22Rv1 (cell line): ENCODE measurements at regions not wholly inside any gene's neighbourhood (a gene's known extent, or its start where the extent isn't known, plus 50 kb on each side); places are given as distances from the start of the nearest gene placed in this dataset.
"Not testable (repeated sequence)": the region's sequence is repeated elsewhere in the genome, so short reads cannot be mapped to it uniquely, and the experiment has no call there.

ENCODE experiments used
- CTCF ChIP-seq: fragments of 450-650 bp; IDR thresholded peaks from 2 replicates; pipeline ENCODE4 v1.5.1; 2017; ENCODE audit warnings: mild to moderate bottlenecking
- ZFX ChIP-seq: fragments of 450-650 bp; IDR thresholded peaks from 2 replicates; pipeline ENCODE4 v1.6.1; 2017; ENCODE audit warnings: antibody characterized with exemption, borderline replicate concordance

GRCh38 chr21:27902904-27903303 is 936.0 kb upstream of the ADAMTS5 start:
- TF ChIP-seq CTCF, ZFX: not testable (repeated sequence)
